PC-3 (cell line): ENCODE measurements at regions not wholly inside any gene's neighbourhood (a gene's known extent, or its start where the extent isn't known, plus 50 kb on each side); places are given as distances from the start of the nearest gene placed in this dataset.

Source experiments
- ATAC-seq: fragments of 200-7000 bp; cut with Tn5 transposase; 2 replicates; pipeline ENCODE4 v1.9.1; 2020; ENCODE audit warnings: mild to moderate bottlenecking, moderate library complexity
- BruUV-seq: library from RNA; stranded (reverse); fragments of 400-500 nt; replicated peaks from 2 replicates; lab custom pipeline; 2021; lab: Mats Ljungman, UMichigan
- CTCF ChIA-PET: fragments of 300-600 bp; sonication (Branson Sonifier 250); formaldehyde crosslinking; loops from one replicate; lab custom pipeline; 2022; ENCODE audit warnings: antibody characterized with exemption; lab: Charles Lee
- POLR2A ChIA-PET: fragments of 300-600 bp; sonication (Branson Sonifier 250); formaldehyde crosslinking; loops from one replicate; lab custom pipeline; 2022; ENCODE audit warnings: antibody characterized with exemption; ENCODE audit not compliant: unreplicated experiment; lab: Charles Lee
- DNase-seq: peaks from one replicate; pipeline ENCODE4 v3.0.0-alpha.2; 2015
- H2AFZ ChIP-seq: fragments of 300-600 bp; sonication (generic); 2 replicates; pipeline ENCODE4 v1.6.0; 2016; ENCODE audit warnings: antibody characterized with exemption, low read length
- H3F3A ChIP-seq: fragments of 300-600 bp; sonication (generic); one replicate; pipeline ENCODE4 v1.6.0; 2017; ENCODE audit warnings: antibody characterized with exemption, low read length, control low read depth, mild to moderate bottlenecking; ENCODE audit not compliant: unreplicated experiment
- H3K27ac ChIP-seq: fragments of 300-600 bp; sonication (generic); 2 replicates; pipeline ENCODE4 v1.5.1; 2016; ENCODE audit warnings: mild to moderate bottlenecking, low read length
- H3K27me3 ChIP-seq: fragments of 300-600 bp; sonication (generic); 2 replicates; pipeline ENCODE4 v1.6.1; 2016; ENCODE audit warnings: low read length, mixed read lengths
- H3K36me3 ChIP-seq: fragments of 300-600 bp; sonication (generic); 2 replicates; pipeline ENCODE4 v1.6.1; 2016; ENCODE audit warnings: low read depth, mixed run types, low read length, mixed read lengths
- H3K4me1 ChIP-seq: fragments of 300-600 bp; sonication (generic); 2 replicates; pipeline ENCODE4 v1.5.1; 2016; ENCODE audit warnings: low read length; ENCODE audit not compliant: insufficient read depth
- H3K4me2 ChIP-seq: fragments of 300-600 bp; sonication (generic); 2 replicates; pipeline ENCODE4 v1.6.0; 2016; ENCODE audit warnings: low read length
- H3K4me3 ChIP-seq: fragments of 300-600 bp; sonication (generic); 2 replicates; pipeline ENCODE4 v1.5.1; 2016; ENCODE audit warnings: mild to moderate bottlenecking, low read length, mixed read lengths
- H3K79me2 ChIP-seq: fragments of 300-600 bp; sonication (generic); 2 replicates; pipeline ENCODE4 v1.6.1; 2017; ENCODE audit warnings: low read length, mixed read lengths
- H3K9ac ChIP-seq: fragments of 300-600 bp; sonication (generic); 2 replicates; pipeline ENCODE4 v1.6.0; 2016; ENCODE audit warnings: mild to moderate bottlenecking, low read length
- H3K9me2 ChIP-seq: fragments of 300-600 bp; sonication (generic); replicated peaks from 2 replicates; pipeline ENCODE4 v1.6.1; 2016; ENCODE audit warnings: mixed run types, low read length, mixed read lengths
- H3K9me3 ChIP-seq: fragments of 300-600 bp; sonication (generic); 2 replicates; pipeline ENCODE4 v1.6.1; 2016; ENCODE audit warnings: low read length, mixed read lengths
- H4K20me1 ChIP-seq: fragments of 300-600 bp; sonication (generic); 2 replicates; pipeline ENCODE4 v1.6.1; 2016; ENCODE audit warnings: low read length, mixed read lengths
- EZH2 ChIP-seq: fragments of 300-600 bp; sonication (generic); IDR thresholded peaks from one replicate; pipeline ENCODE4 v1.6.1; 2017; ENCODE audit warnings: antibody characterized with exemption, mild to moderate bottlenecking, low read length; ENCODE audit not compliant: unreplicated experiment
- EZH2phosphoT487 ChIP-seq: fragments of 300-600 bp; sonication (generic); IDR thresholded peaks from 2 replicates; pipeline ENCODE4 v1.6.1; 2018; ENCODE audit warnings: mild to moderate bottlenecking, antibody characterized with exemption, low read length, borderline replicate concordance
- intact Hi-C: fragments of 100-400 bp; cut with micrococcal nuclease; formaldehyde crosslinking; loops from 2 replicates; pipeline ENCODE4 v1.9.0; 2023
- TF ChIP-seq, protein P1 (sequence below): fragments of 300-600 bp; sonication (generic); conservative IDR thresholded peaks from 2 replicates; pipeline ENCODE4 v1.5.1; 2017; ENCODE audit warnings: antibody characterized with exemption, low read depth, mild to moderate bottlenecking, low read length

DNA sequence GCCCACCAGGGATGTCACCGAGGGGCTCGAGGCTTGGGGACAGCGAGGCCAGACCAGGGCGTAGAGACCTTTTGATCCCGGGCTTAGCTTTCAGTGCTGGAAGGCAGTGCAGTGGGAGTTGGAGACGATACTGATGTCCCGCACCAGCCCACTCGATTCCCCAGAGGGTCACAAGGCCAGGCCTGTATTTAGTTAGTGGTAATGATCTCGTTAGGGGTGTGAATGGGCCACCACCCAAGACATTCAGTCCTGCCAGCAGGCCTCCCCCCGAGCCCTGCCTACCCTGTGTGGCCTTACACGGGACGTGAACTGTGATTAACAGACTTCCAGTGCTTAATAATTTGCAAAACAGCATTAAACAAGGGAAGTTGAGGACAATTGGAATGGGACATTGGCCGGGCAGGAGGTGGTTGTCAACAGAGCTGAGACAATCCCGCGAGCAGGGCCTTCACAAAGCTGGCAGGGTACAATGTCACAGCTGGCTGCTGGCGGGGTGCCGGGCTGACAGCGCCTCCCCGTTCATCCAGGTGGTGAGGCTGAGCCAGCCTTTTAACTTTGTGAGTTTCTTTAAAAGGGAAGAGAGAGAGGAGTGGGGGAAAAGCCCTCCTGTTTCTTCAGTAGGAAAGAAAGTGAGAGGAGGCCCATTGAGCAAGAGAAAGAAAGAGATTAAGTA lies 175.3 kb upstream of the RALGAPA2 start:
- H3K9ac ChIP-seq, result no peak overlapping the region
- no peak overlapping the region for H2AFZ ChIP-seq
- no peaks in the 10 kb centered on the region for H3K79me2 ChIP-seq
- no peaks in the 10 kb centered on the region for H3K36me3 ChIP-seq
- no peak overlapping the region for H3K27ac ChIP-seq
- no peaks in the 10 kb centered on the region for H3K9me2 ChIP-seq
- no peaks in the 10 kb centered on the region for H4K20me1 ChIP-seq
- POLR2A ChIA-PET, result no interaction called here
- ATAC-seq (no peak), DNase-seq (no peak)
- H3K4me3 ChIP-seq, result no peak overlapping the region
- TF ChIP-seq, protein P1, sequence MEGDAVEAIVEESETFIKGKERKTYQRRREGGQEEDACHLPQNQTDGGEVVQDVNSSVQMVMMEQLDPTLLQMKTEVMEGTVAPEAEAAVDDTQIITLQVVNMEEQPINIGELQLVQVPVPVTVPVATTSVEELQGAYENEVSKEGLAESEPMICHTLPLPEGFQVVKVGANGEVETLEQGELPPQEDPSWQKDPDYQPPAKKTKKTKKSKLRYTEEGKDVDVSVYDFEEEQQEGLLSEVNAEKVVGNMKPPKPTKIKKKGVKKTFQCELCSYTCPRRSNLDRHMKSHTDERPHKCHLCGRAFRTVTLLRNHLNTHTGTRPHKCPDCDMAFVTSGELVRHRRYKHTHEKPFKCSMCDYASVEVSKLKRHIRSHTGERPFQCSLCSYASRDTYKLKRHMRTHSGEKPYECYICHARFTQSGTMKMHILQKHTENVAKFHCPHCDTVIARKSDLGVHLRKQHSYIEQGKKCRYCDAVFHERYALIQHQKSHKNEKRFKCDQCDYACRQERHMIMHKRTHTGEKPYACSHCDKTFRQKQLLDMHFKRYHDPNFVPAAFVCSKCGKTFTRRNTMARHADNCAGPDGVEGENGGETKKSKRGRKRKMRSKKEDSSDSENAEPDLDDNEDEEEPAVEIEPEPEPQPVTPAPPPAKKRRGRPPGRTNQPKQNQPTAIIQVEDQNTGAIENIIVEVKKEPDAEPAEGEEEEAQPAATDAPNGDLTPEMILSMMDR, result no peak
- no peak for TF ChIP-seq EZH2phosphoT487
- no peak for TF ChIP-seq EZH2
- BruUV-seq, result no TSS peak
- CTCF ChIA-PET, result no interaction called here
- H3F3A ChIP-seq, result no peaks in the 10 kb centered on the region
- H3K27me3 ChIP-seq, result peaks cover 73% of the 10 kb centered on the region; the same call in 1 of the 2 replicates
- intact Hi-C loops, result no loop called here
- no peaks in the 10 kb centered on the region for H3K9me3 ChIP-seq
- H3K4me1 ChIP-seq, result no peaks in the 10 kb centered on the region
- no peak overlapping the region for H3K4me2 ChIP-seq

GRCh38 chr20:20881808-20882207 lies 169.4 kb upstream of the RALGAPA2 start:
- no TSS peak for BruUV-seq
- no peaks in the 10 kb centered on the region for H3K36me3 ChIP-seq
- intact Hi-C loops, result no loop called here

GRCh38 chr20:20877079-20877478 lies 164.6 kb upstream of the RALGAPA2 start:
- Histone ChIP-seq H3K4me2 (no peak overlapping the region), H3K9me3 (no peaks in the 10 kb centered on the region), H3K27me3 (peaks cover 72% of the 10 kb centered on the region), H3K9ac (no peak overlapping the region), H3K79me2 (no peaks in the 10 kb centered on the region), H3K4me1 (no peaks in the 10 kb centered on the region), H3K4me3 (no peak overlapping the region), H2AFZ (no peak overlapping the region), H3K9me2 (no peaks in the 10 kb centered on the region), H3K27ac (no peak overlapping the region), H4K20me1 (no peaks in the 10 kb centered on the region), H3K36me3 (no peaks in the 10 kb centered on the region), H3F3A (no peaks in the 10 kb centered on the region)
- no peak for ATAC-seq
- TF ChIP-seq EZH2 (no peak), EZH2phosphoT487 (no peak)
- TF ChIP-seq, protein P1, result no peak
- BruUV-seq, result no TSS peak
- POLR2A ChIA-PET, result no interaction called here
- CTCF ChIA-PET, result no interaction called here
- intact Hi-C loops, result no loop called here
- DNase-seq, result no peak

More at GRCh38 chr20:20881808-20882207, 169.4 kb upstream of the RALGAPA2 start:
- H3K9ac ChIP-seq, result no peak overlapping the region
- CTCF ChIA-PET, result no interaction called here
- POLR2A ChIA-PET, result no interaction called here
- no peak overlapping the region for H2AFZ ChIP-seq
- H3F3A ChIP-seq, result no peaks in the 10 kb centered on the region
- no peaks in the 10 kb centered on the region for H4K20me1 ChIP-seq
- H3K9me2 ChIP-seq, result no peaks in the 10 kb centered on the region
- no peak overlapping the region for H3K27ac ChIP-seq
- no peak overlapping the region for H3K4me3 ChIP-seq
- ATAC-seq (no peak), DNase-seq (no peak)
- H3K4me1 ChIP-seq, result no peaks in the 10 kb centered on the region
- no peak overlapping the region for H3K4me2 ChIP-seq
- no peaks in the 10 kb centered on the region for H3K79me2 ChIP-seq
- H3K27me3 ChIP-seq, result peaks cover 56% of the 10 kb centered on the region
- TF ChIP-seq EZH2phosphoT487 (no peak), EZH2 (no peak)
- TF ChIP-seq, protein P1, result no peak
- H3K9me3 ChIP-seq, result no peaks in the 10 kb centered on the region
